ES-I3 (cell line): ENCODE measurements at regions not wholly inside any gene's neighbourhood (a gene's known extent, or its start where the extent isn't known, plus 50 kb on each side); places are given as distances from the start of the nearest gene placed in this dataset.

ENCODE experiments used
- H3K36me3 ChIP-seq: 2 replicates; pipeline ENCODE4 v1.6.1; 2013; ENCODE audit warnings: mild to moderate bottlenecking, low read length, control low read depth, moderate library complexity; ENCODE audit not compliant: insufficient read depth
- H3K4me1 ChIP-seq: 2 replicates; pipeline ENCODE4 v1.6.1; 2013; ENCODE audit warnings: mild to moderate bottlenecking, control low read depth, low read length; ENCODE audit not compliant: insufficient read depth
- H3K9ac ChIP-seq: 2 replicates; pipeline ENCODE4 v1.6.1; 2013; ENCODE audit warnings: low read depth, mild to moderate bottlenecking, low read length, moderate library complexity
- H3K9me3 ChIP-seq: 2 replicates; pipeline ENCODE4 v1.6.1; 2013; ENCODE audit warnings: mild to moderate bottlenecking, low read length, moderate library complexity; ENCODE audit not compliant: control insufficient read depth, insufficient read depth

GRCh38 chr17:77451245-77451893, 310.6 kb downstream of the SEC14L1 start:
- Histone ChIP-seq H3K9me3 (no peaks in the 10 kb centered on the region), H3K9ac (peak overlapping the region; percentile 64), H3K4me1 (peaks cover 59% of the 10 kb centered on the region), H3K36me3 (no peaks in the 10 kb centered on the region)

GRCh38 chr17:77451894-77452852, 311.4 kb downstream of the SEC14L1 start:
- no peaks in the 10 kb centered on the region for H3K9me3 ChIP-seq
- H3K36me3 ChIP-seq = no peaks in the 10 kb centered on the region
- H3K9ac ChIP-seq = peak overlapping the region; percentile 64
- peaks cover 59% of the 10 kb centered on the region for H3K4me1 ChIP-seq

GRCh38 chr17:77453613-77454241, 313.0 kb downstream of the SEC14L1 start:
- no peaks in the 10 kb centered on the region for H3K9me3 ChIP-seq
- H3K36me3 ChIP-seq = no peaks in the 10 kb centered on the region
- H3K4me1 ChIP-seq = peaks cover 59% of the 10 kb centered on the region
- no peak overlapping the region for H3K9ac ChIP-seq

GRCh38 chr17:77454242-77455095, 313.7 kb downstream of the SEC14L1 start:
- Histone ChIP-seq H3K36me3 (no peaks in the 10 kb centered on the region), H3K4me1 (peaks cover 52% of the 10 kb centered on the region), H3K9ac (no peak overlapping the region), H3K9me3 (no peaks in the 10 kb centered on the region)

GRCh38 chr17:77455111-77455890, 314.5 kb downstream of the SEC14L1 start:
- no peaks in the 10 kb centered on the region for H3K9me3 ChIP-seq
- peaks cover 51% of the 10 kb centered on the region for H3K4me1 ChIP-seq
- no peaks in the 10 kb centered on the region for H3K36me3 ChIP-seq
- H3K9ac ChIP-seq = no peak overlapping the region

GRCh38 chr17:77455891-77456260, 315.1 kb downstream of the SEC14L1 start:
- Histone ChIP-seq H3K36me3 (no peaks in the 10 kb centered on the region), H3K9ac (no peak overlapping the region), H3K9me3 (no peaks in the 10 kb centered on the region), H3K4me1 (peaks cover 51% of the 10 kb centered on the region)

GRCh38 chr17:77456271-77456950, 315.6 kb downstream of the SEC14L1 start:
- H3K9ac ChIP-seq = no peak overlapping the region
- H3K36me3 ChIP-seq = no peaks in the 10 kb centered on the region
- no peaks in the 10 kb centered on the region for H3K9me3 ChIP-seq
- peaks cover 52% of the 10 kb centered on the region for H3K4me1 ChIP-seq

GRCh38 chr17:77456951-77457548, 316.3 kb downstream of the SEC14L1 start:
- Histone ChIP-seq H3K4me1 (peaks cover 57% of the 10 kb centered on the region), H3K36me3 (no peaks in the 10 kb centered on the region), H3K9me3 (no peaks in the 10 kb centered on the region), H3K9ac (no peak overlapping the region)

- Histone ChIP-seq H3K9me3 (no peaks in the 10 kb centered on the region), H3K36me3 (no peaks in the 10 kb centered on the region), H3K4me1 (peaks cover 52% of the 10 kb centered on the region), H3K9ac (no peak overlapping the region)
Observed at GRCh38 chr17:77457572-77458201, 316.9 kb downstream of the SEC14L1 start.

GRCh38 chr17:77458202-77459017, 317.6 kb downstream of the SEC14L1 start:
- Histone ChIP-seq H3K9ac (no peak overlapping the region), H3K4me1 (peaks cover 45% of the 10 kb centered on the region), H3K9me3 (no peaks in the 10 kb centered on the region), H3K36me3 (no peaks in the 10 kb centered on the region)

GRCh38 chr17:77459018-77459755, 318.4 kb downstream of the SEC14L1 start:
- H3K9ac ChIP-seq = no peak overlapping the region
- H3K36me3 ChIP-seq = no peaks in the 10 kb centered on the region
- no peaks in the 10 kb centered on the region for H3K9me3 ChIP-seq
- H3K4me1 ChIP-seq = peaks cover 38% of the 10 kb centered on the region
